Glutamatergic neuron (in vitro differentiated cells): ENCODE measurements at regions not wholly inside any gene's neighbourhood (a gene's known extent, or its start where the extent isn't known, plus 50 kb on each side); places are given as distances from the start of the nearest gene placed in this dataset.

ENCODE experiments used
- DNase-seq: peaks from one replicate; pipeline ENCODE4 v3.0.0; 2022
- H3K27ac Mint-ChIP-seq: one replicate; pipeline ENCODE4 v1.8.0; 2020; ENCODE audit warnings: mild to moderate bottlenecking, mixed read lengths, inconsistent platforms; ENCODE audit not compliant: unreplicated experiment
- H3K27me3 Mint-ChIP-seq: one replicate; pipeline ENCODE4 v1.8.0; 2020; ENCODE audit warnings: mild to moderate bottlenecking, moderate library complexity, mixed read lengths, inconsistent platforms; ENCODE audit not compliant: unreplicated experiment
- H3K36me3 Mint-ChIP-seq: one replicate; pipeline ENCODE4 v1.8.0; 2020; ENCODE audit warnings: mild to moderate bottlenecking, mixed read lengths, inconsistent platforms; ENCODE audit not compliant: unreplicated experiment
- H3K4me1 Mint-ChIP-seq: one replicate; pipeline ENCODE4 v1.8.0; 2020; ENCODE audit warnings: mild to moderate bottlenecking, low read depth, mixed read lengths, inconsistent platforms; ENCODE audit not compliant: unreplicated experiment
- H3K4me3 Mint-ChIP-seq: one replicate; pipeline ENCODE4 v1.8.0; 2020; ENCODE audit warnings: mild to moderate bottlenecking, mixed read lengths, inconsistent platforms; ENCODE audit not compliant: unreplicated experiment
- H3K9me3 Mint-ChIP-seq: one replicate; pipeline ENCODE4 v1.8.0; 2020; ENCODE audit warnings: mild to moderate bottlenecking, moderate library complexity, mixed read lengths, inconsistent platforms; ENCODE audit not compliant: unreplicated experiment
- TF ChIP-seq, protein P1 (sequence below): fragments of 200-600 bp; sonication (generic); IDR thresholded peaks from one replicate; pipeline ENCODE4 v1.5.0; 2021; ENCODE audit not compliant: partially characterized antibody, unreplicated experiment

- Mint-ChIP-seq H3K4me1 (no peaks in the 10 kb centered on the region), H3K36me3 (no peaks in the 10 kb centered on the region), H3K27ac (no peak overlapping the region), H3K27me3 (no peaks in the 10 kb centered on the region), H3K4me3 (no peak overlapping the region), H3K9me3 (peaks cover 3% of the 10 kb centered on the region)
- DNase-seq, result no peak
- TF ChIP-seq, protein P1, sequence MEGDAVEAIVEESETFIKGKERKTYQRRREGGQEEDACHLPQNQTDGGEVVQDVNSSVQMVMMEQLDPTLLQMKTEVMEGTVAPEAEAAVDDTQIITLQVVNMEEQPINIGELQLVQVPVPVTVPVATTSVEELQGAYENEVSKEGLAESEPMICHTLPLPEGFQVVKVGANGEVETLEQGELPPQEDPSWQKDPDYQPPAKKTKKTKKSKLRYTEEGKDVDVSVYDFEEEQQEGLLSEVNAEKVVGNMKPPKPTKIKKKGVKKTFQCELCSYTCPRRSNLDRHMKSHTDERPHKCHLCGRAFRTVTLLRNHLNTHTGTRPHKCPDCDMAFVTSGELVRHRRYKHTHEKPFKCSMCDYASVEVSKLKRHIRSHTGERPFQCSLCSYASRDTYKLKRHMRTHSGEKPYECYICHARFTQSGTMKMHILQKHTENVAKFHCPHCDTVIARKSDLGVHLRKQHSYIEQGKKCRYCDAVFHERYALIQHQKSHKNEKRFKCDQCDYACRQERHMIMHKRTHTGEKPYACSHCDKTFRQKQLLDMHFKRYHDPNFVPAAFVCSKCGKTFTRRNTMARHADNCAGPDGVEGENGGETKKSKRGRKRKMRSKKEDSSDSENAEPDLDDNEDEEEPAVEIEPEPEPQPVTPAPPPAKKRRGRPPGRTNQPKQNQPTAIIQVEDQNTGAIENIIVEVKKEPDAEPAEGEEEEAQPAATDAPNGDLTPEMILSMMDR, result no peak
Measured at GRCh38 chr1:34427170-34427569, 250.5 kb downstream of the C1orf94 start.

DNA sequence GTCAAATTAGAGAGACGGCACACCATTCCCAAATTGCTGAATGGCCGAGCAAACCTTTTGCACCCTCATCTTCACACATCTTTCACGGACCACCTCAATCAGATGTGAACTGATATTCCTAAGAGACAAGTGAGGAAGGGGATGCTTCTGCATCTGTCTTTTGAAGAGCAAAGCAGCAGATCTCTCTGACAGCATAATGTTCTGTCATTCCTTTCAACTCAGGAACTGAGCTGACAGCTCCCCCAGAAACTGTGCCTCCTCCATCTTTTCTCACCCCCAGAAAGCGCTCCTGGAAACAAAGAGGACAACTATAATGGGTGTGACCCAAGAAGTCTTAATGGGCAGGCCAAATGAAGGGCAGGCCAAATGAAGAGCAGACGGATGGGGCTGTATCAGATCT, 256.4 kb downstream of the C1orf94 start:
- no peaks in the 10 kb centered on the region for H3K4me1 Mint-ChIP-seq
- H3K9me3 Mint-ChIP-seq, result no peaks in the 10 kb centered on the region
- H3K27me3 Mint-ChIP-seq, result no peaks in the 10 kb centered on the region
- no peak overlapping the region for H3K4me3 Mint-ChIP-seq
- TF ChIP-seq, protein P1, result no peak
- no peaks in the 10 kb centered on the region for H3K36me3 Mint-ChIP-seq
- DNase-seq, result no peak
- no peak overlapping the region for H3K27ac Mint-ChIP-seq

DNA sequence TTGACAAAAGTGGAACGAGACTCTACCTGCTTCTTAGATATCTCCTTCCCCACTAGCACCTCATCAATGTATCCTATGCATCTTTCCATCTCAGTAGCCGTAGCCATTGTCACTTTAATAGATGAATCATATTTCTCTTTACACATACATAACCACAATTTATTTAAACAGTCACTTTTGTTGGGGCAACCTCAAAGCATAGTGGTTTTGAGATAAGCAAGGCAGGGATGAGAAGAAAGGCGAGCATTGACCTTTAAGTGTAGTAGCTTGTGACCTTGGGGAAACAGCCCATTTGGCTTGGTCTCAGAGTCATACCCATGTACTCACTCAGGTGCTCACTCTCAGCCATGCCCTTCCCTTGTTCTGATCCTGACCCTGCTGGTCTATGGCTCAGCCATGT, 260.1 kb downstream of the C1orf94 start:
- Mint-ChIP-seq H3K4me3 (no peak overlapping the region), H3K27ac (no peak overlapping the region), H3K9me3 (no peaks in the 10 kb centered on the region), H3K4me1 (no peaks in the 10 kb centered on the region), H3K36me3 (no peaks in the 10 kb centered on the region), H3K27me3 (no peaks in the 10 kb centered on the region)
- DNase-seq, result no peak
- TF ChIP-seq, protein P1, result no peak

- peaks cover 5% of the 10 kb centered on the region for H3K27me3 Mint-ChIP-seq
- H3K27ac Mint-ChIP-seq, result no peak overlapping the region
- TF ChIP-seq, protein P1, result no peak
- H3K4me3 Mint-ChIP-seq, result no peak overlapping the region
- H3K36me3 Mint-ChIP-seq, result no peaks in the 10 kb centered on the region
- H3K9me3 Mint-ChIP-seq, result peaks cover 2% of the 10 kb centered on the region
- H3K4me1 Mint-ChIP-seq, result no peaks in the 10 kb centered on the region
- no peak for DNase-seq
Measured at GRCh38 chr1:34441259-34442069, 264.8 kb downstream of the C1orf94 start.

DNA sequence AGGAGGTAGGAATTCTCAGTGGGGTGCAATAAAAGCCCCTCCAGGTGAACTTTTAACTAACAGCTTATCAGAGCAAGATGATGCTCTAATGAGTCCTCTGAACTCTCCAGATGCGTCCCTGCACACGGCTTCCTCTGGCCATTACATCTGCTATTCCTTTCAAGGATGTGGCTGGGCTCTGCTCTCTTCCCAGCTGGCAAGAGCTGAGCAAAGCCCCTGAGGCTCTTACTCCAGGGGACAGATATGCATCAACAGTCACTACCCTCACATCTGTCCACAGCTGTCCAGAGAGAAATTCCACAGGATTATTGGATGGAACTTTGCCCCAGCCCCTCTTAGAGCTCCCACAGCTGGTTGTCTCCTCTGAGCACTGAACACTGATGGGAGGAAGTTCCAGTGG, 267.8 kb downstream of the C1orf94 start:
- Mint-ChIP-seq H3K9me3 (peaks cover 4% of the 10 kb centered on the region), H3K36me3 (peaks cover 5% of the 10 kb centered on the region), H3K27ac (no peak overlapping the region), H3K4me3 (no peak overlapping the region), H3K27me3 (peaks cover 7% of the 10 kb centered on the region), H3K4me1 (no peaks in the 10 kb centered on the region)
- TF ChIP-seq, protein P1, result no peak
- no peak for DNase-seq
